ENCODE measurements at regions not wholly inside any gene's neighbourhood (a gene's known extent, or its start where the extent isn't known, plus 50 kb on each side); places are given as distances from the start of the nearest gene placed in this dataset.

DNA sequence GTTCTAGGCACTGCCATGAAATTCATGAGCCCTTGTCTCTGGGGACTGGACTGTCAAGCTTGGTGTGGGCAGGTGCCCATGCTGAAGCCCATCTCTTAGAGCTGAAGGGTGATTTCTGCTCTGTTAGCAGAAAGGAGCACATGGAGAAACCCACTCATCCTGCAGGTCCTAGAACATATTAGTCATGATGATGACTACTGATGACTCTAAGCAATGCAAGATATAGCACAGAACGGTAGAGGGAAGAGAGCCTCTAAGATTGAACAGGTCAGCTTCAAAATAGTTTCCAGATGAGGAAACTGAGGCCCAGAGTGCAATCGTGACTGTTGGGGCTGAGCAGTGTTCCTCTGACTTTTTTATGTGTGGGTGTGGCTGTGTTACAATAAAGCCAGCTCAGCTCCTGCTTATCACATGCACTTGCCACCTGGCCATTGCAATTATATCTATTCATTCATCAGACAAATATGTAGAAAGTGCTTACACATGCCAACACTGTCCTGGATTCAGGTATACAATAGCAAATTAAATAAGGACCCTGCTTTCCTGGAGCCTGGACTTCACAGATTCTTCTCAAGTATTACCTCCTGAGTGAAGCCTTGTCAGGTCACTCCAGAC, 140.2 kb upstream of the BRINP1 start:
- CTCF ChIA-PET: no interaction called here
- no peak for FAIRE-seq
- WGBS (ENCODE audit: missing lambda C conversion rate): 3% methylated on average over 2 of the region's 2 CpGs

DNA sequence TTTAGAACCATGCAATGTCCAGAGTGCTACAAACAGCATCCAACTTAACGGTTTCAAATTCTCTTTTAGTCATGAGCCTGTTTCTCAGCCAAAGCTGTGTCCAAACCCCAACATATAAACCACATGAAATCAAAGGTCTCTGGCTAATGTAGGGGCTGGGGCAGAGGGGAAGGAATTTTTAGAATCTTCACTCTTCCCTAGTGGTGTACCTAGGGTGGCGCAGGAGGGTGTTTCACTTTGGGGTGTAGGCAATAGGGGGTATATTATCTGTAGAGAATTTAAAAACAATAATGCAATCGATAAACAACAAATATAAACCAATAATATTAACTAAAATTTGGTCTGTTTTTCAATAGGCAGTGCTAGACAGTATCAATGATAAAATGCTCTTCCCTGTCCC, 132.1 kb upstream of the BRINP1 start:
- ATAC-seq: no peak
- Histone ChIP-seq H3K27ac (no peak overlapping the region), H3K4me3 (no peak overlapping the region), H3K4me2 (no peak overlapping the region), H3K4me1 (no peaks in the 10 kb centered on the region), H3K9me3 (no peaks in the 10 kb centered on the region)
- WGBS (ENCODE audit: missing lambda C conversion rate): 36% methylated on average over 3 of the region's 3 CpGs
- ChIA-PET CTCF (no interaction called here), POLR2A (no interaction called here)
- DNase-seq (ENCODE audit: low read depth in 1 of 2, low spot score in 1 of 2): no peak
- TF ChIP-seq JUN (IDR thresholded peaks at IDR 0.05) (no peak), ZNF302 (CRISPR knock-in tag; IDR thresholded peaks at IDR 0.05) (no peak), RFX5 (IDR thresholded peaks at IDR 0.05) (no peak), RARB (CRISPR knock-in tag; IDR thresholded peaks at IDR 0.05) (no peak), FOXS1 (CRISPR knock-in tag; IDR thresholded peaks at IDR 0.05) (no peak), ZFP36 (IDR thresholded peaks at IDR 0.05; ENCODE audit: borderline replicate concordance, partially characterized antibody) (no peak), EP300 (IDR thresholded peaks at IDR 0.05) (no peak), ZC3H11A (IDR thresholded peaks at IDR 0.05) (no peak), GATA3 (IDR thresholded peaks at IDR 0.05; ENCODE audit: borderline replicate concordance) (no peak), CHD2 (IDR thresholded peaks at IDR 0.05; ENCODE audit: low read length, partially characterized antibody) (no peak), CHD4 (IDR thresholded peaks at IDR 0.05; ENCODE audit: borderline replicate concordance) (no peak), SREBF2 (IDR thresholded peaks at IDR 0.05) (no peak), JUNB (IDR thresholded peaks at IDR 0.05) (no peak), ESRRA (IDR thresholded peaks at IDR 0.05; ENCODE audit: borderline replicate concordance, low read length) (no peak)
- TF ChIP-seq, protein P1, sequence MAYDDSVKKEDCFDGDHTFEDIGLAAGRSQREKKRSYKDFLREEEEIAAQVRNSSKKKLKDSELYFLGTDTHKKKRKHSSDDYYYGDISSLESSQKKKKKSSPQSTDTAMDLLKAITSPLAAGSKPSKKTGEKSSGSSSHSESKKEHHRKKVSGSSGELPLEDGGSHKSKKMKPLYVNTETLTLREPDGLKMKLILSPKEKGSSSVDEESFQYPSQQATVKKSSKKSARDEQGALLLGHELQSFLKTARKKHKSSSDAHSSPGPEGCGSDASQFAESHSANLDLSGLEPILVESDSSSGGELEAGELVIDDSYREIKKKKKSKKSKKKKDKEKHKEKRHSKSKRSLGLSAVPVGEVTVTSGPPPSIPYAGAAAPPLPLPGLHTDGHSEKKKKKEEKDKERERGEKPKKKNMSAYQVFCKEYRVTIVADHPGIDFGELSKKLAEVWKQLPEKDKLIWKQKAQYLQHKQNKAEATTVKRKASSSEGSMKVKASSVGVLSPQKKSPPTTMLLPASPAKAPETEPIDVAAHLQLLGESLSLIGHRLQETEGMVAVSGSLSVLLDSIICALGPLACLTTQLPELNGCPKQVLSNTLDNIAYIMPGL (CRISPR knock-in tag; IDR thresholded peaks at IDR 0.05; ENCODE audit: borderline replicate concordance): no peak
- TF ChIP-seq, protein P2, sequence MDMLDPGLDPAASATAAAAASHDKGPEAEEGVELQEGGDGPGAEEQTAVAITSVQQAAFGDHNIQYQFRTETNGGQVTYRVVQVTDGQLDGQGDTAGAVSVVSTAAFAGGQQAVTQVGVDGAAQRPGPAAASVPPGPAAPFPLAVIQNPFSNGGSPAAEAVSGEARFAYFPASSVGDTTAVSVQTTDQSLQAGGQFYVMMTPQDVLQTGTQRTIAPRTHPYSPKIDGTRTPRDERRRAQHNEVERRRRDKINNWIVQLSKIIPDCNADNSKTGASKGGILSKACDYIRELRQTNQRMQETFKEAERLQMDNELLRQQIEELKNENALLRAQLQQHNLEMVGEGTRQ (IDR thresholded peaks at IDR 0.05): no peak
- TF ChIP-seq, protein P3, sequence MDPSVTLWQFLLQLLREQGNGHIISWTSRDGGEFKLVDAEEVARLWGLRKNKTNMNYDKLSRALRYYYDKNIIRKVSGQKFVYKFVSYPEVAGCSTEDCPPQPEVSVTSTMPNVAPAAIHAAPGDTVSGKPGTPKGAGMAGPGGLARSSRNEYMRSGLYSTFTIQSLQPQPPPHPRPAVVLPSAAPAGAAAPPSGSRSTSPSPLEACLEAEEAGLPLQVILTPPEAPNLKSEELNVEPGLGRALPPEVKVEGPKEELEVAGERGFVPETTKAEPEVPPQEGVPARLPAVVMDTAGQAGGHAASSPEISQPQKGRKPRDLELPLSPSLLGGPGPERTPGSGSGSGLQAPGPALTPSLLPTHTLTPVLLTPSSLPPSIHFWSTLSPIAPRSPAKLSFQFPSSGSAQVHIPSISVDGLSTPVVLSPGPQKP (IDR thresholded peaks at IDR 0.05; ENCODE audit: low read depth, low read length): no peak
- no peak for FAIRE-seq

More for the DNA sequence above, 140.2 kb upstream of the BRINP1 start:
- Histone ChIP-seq H3K4me3 (no peak overlapping the region), H3K9me3 (no peaks in the 10 kb centered on the region), H3K4me1 (no peaks in the 10 kb centered on the region), H3K4me2 (no peak overlapping the region), H3K27ac (no peak overlapping the region)
- ATAC-seq (no peak), DNase-seq (ENCODE audit: low read depth in 1 of 2, low spot score in 1 of 2) (no peak)
- POLR2A ChIA-PET: no interaction called here
- TF ChIP-seq, protein P4, sequence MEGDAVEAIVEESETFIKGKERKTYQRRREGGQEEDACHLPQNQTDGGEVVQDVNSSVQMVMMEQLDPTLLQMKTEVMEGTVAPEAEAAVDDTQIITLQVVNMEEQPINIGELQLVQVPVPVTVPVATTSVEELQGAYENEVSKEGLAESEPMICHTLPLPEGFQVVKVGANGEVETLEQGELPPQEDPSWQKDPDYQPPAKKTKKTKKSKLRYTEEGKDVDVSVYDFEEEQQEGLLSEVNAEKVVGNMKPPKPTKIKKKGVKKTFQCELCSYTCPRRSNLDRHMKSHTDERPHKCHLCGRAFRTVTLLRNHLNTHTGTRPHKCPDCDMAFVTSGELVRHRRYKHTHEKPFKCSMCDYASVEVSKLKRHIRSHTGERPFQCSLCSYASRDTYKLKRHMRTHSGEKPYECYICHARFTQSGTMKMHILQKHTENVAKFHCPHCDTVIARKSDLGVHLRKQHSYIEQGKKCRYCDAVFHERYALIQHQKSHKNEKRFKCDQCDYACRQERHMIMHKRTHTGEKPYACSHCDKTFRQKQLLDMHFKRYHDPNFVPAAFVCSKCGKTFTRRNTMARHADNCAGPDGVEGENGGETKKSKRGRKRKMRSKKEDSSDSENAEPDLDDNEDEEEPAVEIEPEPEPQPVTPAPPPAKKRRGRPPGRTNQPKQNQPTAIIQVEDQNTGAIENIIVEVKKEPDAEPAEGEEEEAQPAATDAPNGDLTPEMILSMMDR (IDR thresholded peaks at IDR 0.05): no peak
- TF ChIP-seq RFX5 (IDR thresholded peaks at IDR 0.05) (no peak), CHD2 (IDR thresholded peaks at IDR 0.05; ENCODE audit: low read length, partially characterized antibody) (no peak), JUN (IDR thresholded peaks at IDR 0.05) (no peak), RAD21 (conservative IDR thresholded peaks at IDR 0.05 in 1 of 2, IDR thresholded peaks at IDR 0.05 in 1 of 2) (no peak), FOXS1 (CRISPR knock-in tag; IDR thresholded peaks at IDR 0.05) (no peak), MYC (IDR thresholded peaks at IDR 0.05; ENCODE audit: borderline replicate concordance, low read length) (no peak), NR3C1 (IDR thresholded peaks at IDR 0.05) (no peak), CHD4 (IDR thresholded peaks at IDR 0.05; ENCODE audit: borderline replicate concordance) (no peak), ZFP36 (IDR thresholded peaks at IDR 0.05; ENCODE audit: borderline replicate concordance, partially characterized antibody) (no peak), TP53 (CRISPR knock-in tag; IDR thresholded peaks at IDR 0.05) (no peak), EP300 (IDR thresholded peaks at IDR 0.05) (no peak), KDM1A (IDR thresholded peaks at IDR 0.05; ENCODE audit: low read depth) (no peak)
- TF ChIP-seq, protein P5, sequence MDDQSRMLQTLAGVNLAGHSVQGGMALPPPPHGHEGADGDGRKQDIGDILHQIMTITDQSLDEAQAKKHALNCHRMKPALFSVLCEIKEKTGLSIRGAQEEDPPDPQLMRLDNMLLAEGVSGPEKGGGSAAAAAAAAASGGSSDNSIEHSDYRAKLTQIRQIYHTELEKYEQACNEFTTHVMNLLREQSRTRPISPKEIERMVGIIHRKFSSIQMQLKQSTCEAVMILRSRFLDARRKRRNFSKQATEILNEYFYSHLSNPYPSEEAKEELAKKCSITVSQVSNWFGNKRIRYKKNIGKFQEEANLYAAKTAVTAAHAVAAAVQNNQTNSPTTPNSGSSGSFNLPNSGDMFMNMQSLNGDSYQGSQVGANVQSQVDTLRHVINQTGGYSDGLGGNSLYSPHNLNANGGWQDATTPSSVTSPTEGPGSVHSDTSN (IDR thresholded peaks at IDR 0.05): no peak
- TF ChIP-seq, protein P6, sequence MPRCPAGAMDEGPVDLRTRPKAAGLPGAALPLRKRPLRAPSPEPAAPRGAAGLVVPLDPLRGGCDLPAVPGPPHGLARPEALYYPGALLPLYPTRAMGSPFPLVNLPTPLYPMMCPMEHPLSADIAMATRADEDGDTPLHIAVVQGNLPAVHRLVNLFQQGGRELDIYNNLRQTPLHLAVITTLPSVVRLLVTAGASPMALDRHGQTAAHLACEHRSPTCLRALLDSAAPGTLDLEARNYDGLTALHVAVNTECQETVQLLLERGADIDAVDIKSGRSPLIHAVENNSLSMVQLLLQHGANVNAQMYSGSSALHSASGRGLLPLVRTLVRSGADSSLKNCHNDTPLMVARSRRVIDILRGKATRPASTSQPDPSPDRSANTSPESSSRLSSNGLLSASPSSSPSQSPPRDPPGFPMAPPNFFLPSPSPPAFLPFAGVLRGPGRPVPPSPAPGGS (IDR thresholded peaks at IDR 0.05): no peak
- TF ChIP-seq, protein P7, sequence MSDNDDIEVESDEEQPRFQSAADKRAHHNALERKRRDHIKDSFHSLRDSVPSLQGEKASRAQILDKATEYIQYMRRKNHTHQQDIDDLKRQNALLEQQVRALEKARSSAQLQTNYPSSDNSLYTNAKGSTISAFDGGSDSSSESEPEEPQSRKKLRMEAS (IDR thresholded peaks at IDR 0.05): no peak

All from A549 (cell line).